ENCODE measurements at regions not wholly inside any gene's neighbourhood (a gene's known extent, or its start where the extent isn't known, plus 50 kb on each side); places are given as distances from the start of the nearest gene placed in this dataset.

- no peak for DNase-seq
Measured at GRCh38 chr9:106623558-106623957, 239.4 kb upstream of the ZNF462 start.

- no peak for DNase-seq
Measured at GRCh38 chr9:106625259-106625789, 237.6 kb upstream of the ZNF462 start.

GRCh38 chr9:106626936-106627335 is 236.0 kb upstream of the ZNF462 start:
- no peak for DNase-seq

DNA sequence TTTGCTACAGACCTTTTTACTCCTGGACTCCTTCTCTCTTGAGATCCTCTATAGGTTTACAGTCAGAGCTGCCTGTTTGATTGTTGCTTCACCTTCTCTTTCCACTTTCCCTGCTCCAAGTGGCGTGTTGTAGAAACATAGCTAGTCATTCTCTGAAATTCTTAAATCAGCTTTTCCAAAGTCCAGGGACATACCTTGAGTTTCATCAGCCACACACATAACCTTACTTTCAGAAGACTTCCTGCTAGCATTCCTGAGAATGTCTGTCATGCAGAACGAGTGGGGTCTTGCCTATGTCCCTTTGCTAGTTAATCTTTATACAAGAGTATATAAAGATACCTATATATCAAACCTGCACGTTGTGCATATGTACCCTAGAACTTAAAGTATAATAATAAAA is 230.3 kb upstream of the ZNF462 start:
- DNase-seq: no peak

DNA sequence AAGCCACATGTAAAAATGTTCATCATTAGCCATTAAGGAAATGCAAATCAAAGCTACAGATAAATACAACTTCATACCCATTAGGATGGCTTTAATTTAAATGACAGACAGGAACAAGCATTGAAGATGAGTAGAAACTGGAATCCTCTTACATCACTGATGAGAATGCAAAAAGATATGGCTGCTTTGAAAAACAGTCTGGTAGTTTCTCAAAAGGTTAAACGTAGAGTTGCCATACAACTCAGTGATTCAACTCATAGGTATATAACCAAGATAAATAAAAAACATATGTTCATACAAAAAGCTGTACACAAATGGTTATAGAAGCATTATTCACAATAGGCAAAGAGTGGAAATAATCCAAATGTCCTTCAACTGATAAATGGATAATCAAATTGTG is 228.8 kb upstream of the ZNF462 start:
- DNase-seq: no peak

DNA sequence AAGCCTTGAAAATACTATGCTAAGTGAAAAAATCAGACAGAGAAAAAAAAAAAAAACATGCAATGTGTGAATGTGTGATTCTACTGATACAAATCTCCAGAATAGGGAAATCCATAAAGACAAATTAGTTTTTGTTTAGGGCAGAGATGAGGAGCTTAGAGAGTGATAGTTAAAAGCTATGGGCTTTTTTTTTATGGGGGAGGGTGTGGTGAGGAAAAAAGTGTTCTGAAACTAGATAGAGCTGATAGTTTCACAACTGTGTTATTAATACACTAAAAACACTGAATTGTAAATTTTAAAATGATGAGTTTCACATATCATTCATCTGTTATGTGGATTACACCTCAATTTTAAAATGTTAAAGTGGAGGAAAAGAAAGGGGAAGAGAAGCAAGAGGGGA is 228.3 kb upstream of the ZNF462 start:
- no peak for DNase-seq

- no peak for DNase-seq
Measured at GRCh38 chr9:106637486-106637885, 225.5 kb upstream of the ZNF462 start.

DNA sequence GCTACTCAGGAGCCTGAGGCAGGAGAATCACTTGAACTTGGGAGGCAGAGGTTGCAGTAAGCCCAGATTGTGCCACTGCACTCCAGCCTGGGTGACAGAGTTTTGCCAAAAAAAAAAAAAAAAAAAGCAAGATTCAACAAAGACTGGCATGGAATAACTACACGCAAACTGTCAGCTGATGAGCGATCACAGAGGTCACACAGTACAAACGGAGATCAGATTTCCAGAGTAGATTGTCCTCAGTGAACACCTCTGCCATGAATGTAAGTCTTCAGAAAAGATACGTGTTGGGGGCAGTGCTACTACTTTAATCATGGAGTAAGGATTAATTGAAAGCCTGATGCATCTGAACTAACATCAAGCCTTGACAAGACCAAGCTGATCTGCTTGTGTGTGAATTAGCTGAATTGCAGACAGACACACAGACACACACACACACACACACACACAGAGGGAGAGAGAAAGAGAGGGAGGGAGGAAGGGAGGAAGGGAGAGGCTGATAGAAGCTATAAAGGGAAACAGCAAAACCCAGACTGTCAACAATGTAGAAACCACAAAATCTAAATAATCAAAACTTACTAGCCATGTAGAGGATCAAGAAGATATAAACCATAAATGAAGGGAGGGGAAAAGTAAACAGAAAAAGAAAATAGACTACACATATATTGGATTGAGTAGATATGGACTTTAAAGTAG is 222.9 kb upstream of the ZNF462 start:
- DNase-seq: no peak

DNA sequence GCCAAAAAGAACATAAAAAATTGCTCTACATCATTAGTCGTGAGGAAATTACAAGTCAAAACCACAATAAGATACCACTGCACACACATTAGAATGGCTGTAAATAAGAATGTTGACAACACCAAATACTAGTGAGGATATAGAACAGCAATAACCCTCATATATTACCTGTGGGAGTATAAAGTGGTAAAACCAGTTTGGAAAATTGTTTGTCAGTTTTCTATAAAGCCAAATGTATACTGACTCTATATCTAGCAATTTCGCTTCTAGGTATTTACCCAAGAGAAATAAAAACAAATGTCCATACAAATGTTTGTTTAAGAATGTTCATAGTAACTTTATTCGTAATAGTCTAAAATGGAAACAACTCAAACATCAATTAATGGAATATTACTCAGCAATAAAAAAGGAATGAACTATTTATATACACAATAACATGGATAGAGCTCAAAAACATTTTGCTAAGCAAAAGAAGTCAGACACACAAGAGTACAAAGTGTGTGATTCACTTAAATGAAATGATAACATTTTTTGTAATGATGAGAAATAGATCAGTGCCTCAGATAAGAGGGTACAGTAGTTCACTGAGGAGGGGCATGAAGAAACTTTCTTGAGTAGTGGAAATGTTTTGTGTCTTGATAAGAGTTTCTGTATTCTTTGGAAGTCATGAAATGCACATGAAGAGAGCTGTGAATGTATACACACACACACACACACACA is 219.6 kb upstream of the ZNF462 start:
- no peak for DNase-seq

DNA sequence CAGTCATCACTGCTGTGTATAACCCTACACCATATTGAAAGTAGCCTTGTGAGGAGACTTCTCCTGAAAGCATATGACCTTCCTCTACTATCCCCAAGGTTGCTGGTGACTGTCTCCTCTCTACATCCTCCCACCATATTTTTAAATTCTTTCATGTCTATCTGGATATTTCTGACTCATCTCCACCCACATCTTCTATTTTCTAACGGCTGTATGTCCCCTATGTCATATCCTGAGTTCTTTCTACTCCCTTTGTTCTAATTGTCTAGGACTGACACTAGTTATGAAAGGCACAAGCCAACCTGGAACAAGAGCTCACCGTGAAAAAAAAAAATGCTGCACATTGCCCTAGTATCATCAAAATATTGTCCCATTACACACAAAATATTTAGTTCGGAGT is 218.3 kb upstream of the ZNF462 start:
- no peak for DNase-seq

- no peak for DNase-seq
Measured at GRCh38 chr9:106648799-106649198, 214.2 kb upstream of the ZNF462 start.

DNA sequence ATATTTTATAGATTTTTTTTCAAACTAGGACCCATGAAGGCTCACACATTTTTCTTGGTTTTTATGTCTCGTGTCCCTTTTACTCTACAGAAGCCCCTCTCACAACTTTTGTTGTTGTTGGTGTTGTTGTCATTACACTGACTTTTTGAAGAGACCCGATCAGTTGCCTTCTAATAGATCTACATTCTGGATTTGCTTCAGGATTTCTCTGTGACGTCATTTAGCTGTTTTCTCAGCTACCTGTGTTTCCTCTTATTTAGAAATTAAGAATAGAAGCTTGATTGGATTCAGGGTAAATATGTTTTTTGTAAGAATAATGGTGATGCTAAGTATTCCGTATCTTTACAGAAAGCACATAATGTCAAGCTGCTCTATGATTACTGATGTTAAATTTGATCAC is 213.3 kb upstream of the ZNF462 start:
- no peak for DNase-seq

GRCh38 chr9:106653213-106653612 is 209.8 kb upstream of the ZNF462 start:
- DNase-seq: no peak

DNA sequence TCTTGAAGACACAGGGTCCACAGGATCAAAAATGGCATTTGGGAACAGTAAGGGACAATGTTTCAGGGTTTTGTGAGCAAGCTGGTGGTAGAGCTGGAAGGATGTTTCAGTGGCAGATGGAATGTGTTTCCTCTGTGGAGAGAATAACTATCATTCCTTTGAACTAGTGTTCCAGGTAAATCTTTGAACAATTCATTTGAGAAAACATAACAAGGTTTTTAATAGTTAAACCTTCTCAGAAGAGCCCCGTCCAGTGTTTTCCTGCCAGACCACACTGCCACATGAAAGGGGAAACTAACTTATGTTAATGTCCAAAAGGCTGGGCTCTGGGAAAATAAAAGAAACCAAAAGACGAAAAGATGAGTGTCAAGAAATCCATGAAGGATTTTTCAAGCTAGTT is 207.0 kb upstream of the ZNF462 start:
- no peak for DNase-seq

- no peak for DNase-seq
Measured at GRCh38 chr9:106657926-106658325, 205.0 kb upstream of the ZNF462 start.

DNA sequence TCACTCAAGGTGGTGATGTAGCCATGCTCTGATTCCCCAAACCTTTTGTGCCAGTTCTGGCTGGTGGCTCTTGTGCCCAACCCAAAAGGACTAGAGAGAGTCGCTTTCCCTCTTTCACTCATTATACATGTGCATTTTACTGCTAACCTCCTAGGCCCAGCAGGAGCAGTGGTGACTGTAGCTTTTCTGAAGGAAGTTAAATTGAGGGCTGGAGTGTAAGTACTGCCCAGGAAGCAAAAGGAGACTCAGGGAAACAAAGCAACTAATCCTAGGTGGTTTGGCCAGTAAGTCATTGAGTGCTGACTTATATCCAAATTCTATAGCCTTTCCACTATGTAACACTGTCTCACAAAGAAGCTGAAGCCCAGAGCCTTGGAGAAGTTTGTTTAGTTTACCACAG is 194.4 kb upstream of the ZNF462 start:
- no peak for DNase-seq

DNA sequence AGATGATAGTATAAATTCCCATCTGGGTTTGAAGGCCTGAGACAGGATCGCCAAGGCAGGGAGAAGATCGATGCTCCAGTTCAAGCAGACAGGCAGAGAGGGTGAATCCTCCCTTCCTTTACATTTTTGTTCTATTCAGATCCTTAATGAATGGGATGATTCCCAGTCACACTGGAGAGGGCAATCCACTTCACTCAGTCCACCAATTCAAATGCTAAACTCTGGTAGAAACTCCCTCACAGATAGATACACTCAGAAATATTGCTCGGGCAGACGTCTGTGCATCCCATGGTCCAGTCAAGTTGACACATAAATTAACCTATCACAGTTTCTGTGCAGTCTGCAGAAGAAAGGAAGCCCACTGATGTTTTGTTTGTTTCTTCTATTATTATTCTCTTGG is 193.1 kb upstream of the ZNF462 start:
- DNase-seq: no peak

DNA sequence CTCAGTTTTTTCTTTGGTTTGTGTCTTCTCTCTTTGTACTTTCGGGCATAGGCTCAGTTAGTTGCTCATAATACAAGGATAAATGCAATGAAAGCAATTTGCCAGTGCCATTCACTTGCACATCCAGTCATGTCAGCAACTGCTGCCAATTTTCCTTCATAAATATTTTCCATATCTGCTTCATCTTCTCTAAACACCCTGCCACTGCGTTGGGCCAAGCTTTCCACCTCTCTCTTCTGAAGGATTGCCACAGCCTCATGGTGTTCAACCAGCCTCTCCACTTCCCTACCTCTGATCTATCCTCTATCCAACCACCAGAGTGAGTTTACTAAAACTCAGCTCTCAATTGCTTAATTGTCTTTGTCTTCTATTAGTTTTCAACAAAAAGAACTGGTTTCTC is 192.5 kb upstream of the ZNF462 start:
- no peak for DNase-seq

DNA sequence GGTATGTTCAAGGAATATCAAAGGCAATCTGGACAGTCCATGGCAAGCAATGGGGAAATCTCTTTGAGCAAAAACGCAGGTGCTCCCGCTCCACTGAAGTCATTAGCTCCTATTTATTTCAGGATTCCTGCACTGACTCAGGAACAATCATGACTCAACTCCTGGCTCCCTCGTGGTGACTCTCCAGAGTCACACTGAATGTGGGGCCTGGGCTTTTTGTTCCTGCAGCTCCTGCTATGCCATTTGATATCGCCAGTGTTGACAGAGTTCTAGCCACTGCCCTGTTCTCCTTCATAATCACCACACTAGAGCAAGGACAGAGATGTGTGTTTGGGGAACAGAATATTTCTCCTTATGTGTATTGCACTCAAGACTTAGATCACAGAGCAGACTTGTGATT is 187.2 kb upstream of the ZNF462 start:
- DNase-seq: no peak

- no peak for DNase-seq
Measured at GRCh38 chr9:106677374-106677773, 185.6 kb upstream of the ZNF462 start.

- no peak for DNase-seq
Measured at GRCh38 chr9:106677830-106678229, 185.1 kb upstream of the ZNF462 start.

- no peak for DNase-seq
Measured at GRCh38 chr9:106678273-106678672, 184.7 kb upstream of the ZNF462 start.

- DNase-seq: no peak
Measured at GRCh38 chr9:106682420-106682819, 180.5 kb upstream of the ZNF462 start.

GRCh38 chr9:106683454-106683853 is 179.5 kb upstream of the ZNF462 start:
- DNase-seq: no peak

All from inflammatory macrophage treated with lipopolysaccharide for 1 hour (primary cell).